ENCODE measurements at regions not wholly inside any gene's neighbourhood (a gene's known extent, or its start where the extent isn't known, plus 50 kb on each side); places are given as distances from the start of the nearest gene placed in this dataset.

DNA sequence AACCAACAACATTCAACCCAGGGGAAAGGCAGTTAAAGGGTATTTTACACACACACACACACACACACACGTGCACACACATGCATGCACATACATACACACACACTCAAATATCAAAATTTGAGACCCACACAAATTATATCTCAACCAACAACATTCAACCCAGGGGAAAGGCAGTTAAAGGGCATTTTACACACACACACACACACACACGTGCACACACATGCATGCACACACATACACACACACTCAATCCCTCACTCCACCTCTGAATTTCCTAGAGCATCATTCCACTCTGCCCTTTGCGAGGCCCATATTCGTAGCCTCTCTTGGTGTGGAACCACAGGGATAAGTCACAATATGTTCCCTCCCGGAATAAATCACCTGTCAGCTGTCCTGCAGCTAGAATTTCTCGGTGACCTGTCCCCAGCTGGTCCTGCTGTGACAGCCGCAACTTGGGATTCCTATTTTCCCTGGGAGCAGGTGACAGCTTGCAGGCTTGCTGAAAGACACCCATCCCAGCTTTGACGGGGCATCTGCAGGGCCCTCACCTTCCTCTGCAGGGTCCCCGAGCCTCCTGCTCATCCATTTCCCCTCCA, 122.7 kb downstream of the PSMG1 start:
- no peaks in the 10 kb centered on the region for H3K79me2 ChIP-seq

DNA sequence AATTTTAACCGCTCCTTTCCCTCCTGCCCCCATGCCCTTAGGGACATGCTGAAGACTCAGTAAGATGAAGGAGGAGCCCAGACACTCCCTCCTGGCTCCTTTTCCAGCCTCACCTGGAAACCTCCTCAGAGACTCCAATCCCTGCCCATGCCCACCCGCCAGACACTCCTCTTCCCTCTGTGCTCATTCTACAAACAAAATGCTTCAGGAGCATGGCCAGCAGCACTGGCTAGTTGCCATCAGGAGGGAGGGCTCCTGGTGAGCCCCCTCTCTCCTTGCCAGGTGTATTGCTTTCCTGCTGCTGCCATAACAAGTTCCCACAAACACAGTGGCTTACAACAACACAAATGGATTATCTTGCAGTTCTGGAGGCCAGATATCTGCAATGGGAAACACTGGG, 126.1 kb downstream of the PSMG1 start:
- Histone ChIP-seq H3K79me2 (no peaks in the 10 kb centered on the region), H3K9me2 (replicated peaks; ENCODE audit: insufficient read depth) (no peaks in the 10 kb centered on the region), H3K9me3 (ENCODE audit: low read depth) (no peaks in the 10 kb centered on the region), H3K27me3 (no peaks in the 10 kb centered on the region), H3K4me2 (no peak overlapping the region), H4K20me1 (ENCODE audit: insufficient read depth, poor library complexity, severe bottlenecking) (no peaks in the 10 kb centered on the region), H3K4me3 (no peak overlapping the region), H3K27ac (no peak overlapping the region), H3K36me3 (replicated peaks; ENCODE audit: insufficient read depth, low read depth) (no peaks in the 10 kb centered on the region), H3K4me1 (ENCODE audit: insufficient read depth) (no peaks in the 10 kb centered on the region), H2AFZ (no peak overlapping the region)
- WGBS (ENCODE audit: low lambda C conversion rate, missing lambda C conversion rate), result 86% methylated on average over 1 of the region's 2 CpGs
- TF ChIP-seq EZH2phosphoT487 (IDR thresholded peaks at IDR 0.05; ENCODE audit: low read depth, severe bottlenecking, unreplicated experiment) (no peak), CTCF (IDR thresholded peaks at IDR 0.05; ENCODE audit: poor library complexity) (no peak), EZH2 (IDR thresholded peaks at IDR 0.05; ENCODE audit: borderline replicate concordance) (no peak)
- no peak for DNase-seq (ENCODE audit: low spot score)

More for the DNA sequence above, 122.7 kb downstream of the PSMG1 start:
- no peaks in the 10 kb centered on the region for H3K27me3 ChIP-seq
- no peak overlapping the region for H3K4me2 ChIP-seq
- H3K9me2 ChIP-seq (replicated peaks; ENCODE audit: insufficient read depth), result no peaks in the 10 kb centered on the region
- no peaks in the 10 kb centered on the region for H4K20me1 ChIP-seq (ENCODE audit: insufficient read depth, poor library complexity, severe bottlenecking)
- TF ChIP-seq EZH2 (IDR thresholded peaks at IDR 0.05; ENCODE audit: borderline replicate concordance) (no peak), EZH2phosphoT487 (IDR thresholded peaks at IDR 0.05; ENCODE audit: low read depth, severe bottlenecking, unreplicated experiment) (no peak), CTCF (IDR thresholded peaks at IDR 0.05; ENCODE audit: poor library complexity) (no peak)
- no peaks in the 10 kb centered on the region for H3K4me1 ChIP-seq (ENCODE audit: insufficient read depth)
- no peak overlapping the region for H3K27ac ChIP-seq
- no peak overlapping the region for H3K4me3 ChIP-seq
- 90% methylated on average over 9 of the region's 9 CpGs for WGBS (ENCODE audit: low lambda C conversion rate, missing lambda C conversion rate)
- no peak for DNase-seq (ENCODE audit: low spot score)
- H3K9me3 ChIP-seq (ENCODE audit: low read depth), result no peaks in the 10 kb centered on the region
- H3K36me3 ChIP-seq (replicated peaks; ENCODE audit: insufficient read depth, low read depth), result no peaks in the 10 kb centered on the region
- no peak overlapping the region for H2AFZ ChIP-seq

DNA sequence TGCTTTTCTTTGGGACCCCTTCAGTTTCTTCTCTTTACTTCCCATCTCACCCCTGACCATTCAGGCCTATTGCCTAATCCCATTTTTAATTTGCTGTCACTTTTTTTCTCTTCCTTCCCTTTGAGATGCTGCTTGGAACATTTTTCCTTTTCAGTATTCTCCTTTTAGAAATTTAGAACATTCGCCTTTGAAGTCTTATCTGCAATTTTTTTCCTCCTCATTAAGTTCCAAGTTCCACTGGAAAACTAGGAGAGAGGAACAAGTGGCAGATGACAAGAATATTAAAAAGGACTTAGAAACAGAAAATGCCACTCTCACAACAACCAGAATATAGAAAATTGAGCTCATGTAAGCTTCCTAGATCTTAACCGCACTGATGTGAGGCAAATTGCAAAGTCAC, 126.6 kb downstream of the PSMG1 start:
- H3K27ac ChIP-seq, result no peak overlapping the region
- H3K36me3 ChIP-seq (replicated peaks; ENCODE audit: insufficient read depth, low read depth), result no peaks in the 10 kb centered on the region
- WGBS (ENCODE audit: low lambda C conversion rate, missing lambda C conversion rate), result 91% methylated on average over 2 of the region's 2 CpGs
- TF ChIP-seq EZH2phosphoT487 (IDR thresholded peaks at IDR 0.05; ENCODE audit: low read depth, severe bottlenecking, unreplicated experiment) (no peak), EZH2 (IDR thresholded peaks at IDR 0.05; ENCODE audit: borderline replicate concordance) (no peak), CTCF (IDR thresholded peaks at IDR 0.05; ENCODE audit: poor library complexity) (no peak)
- H3K9me2 ChIP-seq (replicated peaks; ENCODE audit: insufficient read depth), result no peaks in the 10 kb centered on the region
- H3K4me2 ChIP-seq, result no peak overlapping the region
- no peaks in the 10 kb centered on the region for H4K20me1 ChIP-seq (ENCODE audit: insufficient read depth, poor library complexity, severe bottlenecking)
- no peaks in the 10 kb centered on the region for H3K4me1 ChIP-seq (ENCODE audit: insufficient read depth)
- DNase-seq (ENCODE audit: low spot score), result no peak
- no peaks in the 10 kb centered on the region for H3K9me3 ChIP-seq (ENCODE audit: low read depth)
- no peaks in the 10 kb centered on the region for H3K27me3 ChIP-seq
- no peak overlapping the region for H2AFZ ChIP-seq
- H3K79me2 ChIP-seq, result no peaks in the 10 kb centered on the region
- no peak overlapping the region for H3K4me3 ChIP-seq
